ENCODE measurements at regions not wholly inside any gene's neighbourhood (a gene's known extent, or its start where the extent isn't known, plus 50 kb on each side); places are given as distances from the start of the nearest gene placed in this dataset.

DNA sequence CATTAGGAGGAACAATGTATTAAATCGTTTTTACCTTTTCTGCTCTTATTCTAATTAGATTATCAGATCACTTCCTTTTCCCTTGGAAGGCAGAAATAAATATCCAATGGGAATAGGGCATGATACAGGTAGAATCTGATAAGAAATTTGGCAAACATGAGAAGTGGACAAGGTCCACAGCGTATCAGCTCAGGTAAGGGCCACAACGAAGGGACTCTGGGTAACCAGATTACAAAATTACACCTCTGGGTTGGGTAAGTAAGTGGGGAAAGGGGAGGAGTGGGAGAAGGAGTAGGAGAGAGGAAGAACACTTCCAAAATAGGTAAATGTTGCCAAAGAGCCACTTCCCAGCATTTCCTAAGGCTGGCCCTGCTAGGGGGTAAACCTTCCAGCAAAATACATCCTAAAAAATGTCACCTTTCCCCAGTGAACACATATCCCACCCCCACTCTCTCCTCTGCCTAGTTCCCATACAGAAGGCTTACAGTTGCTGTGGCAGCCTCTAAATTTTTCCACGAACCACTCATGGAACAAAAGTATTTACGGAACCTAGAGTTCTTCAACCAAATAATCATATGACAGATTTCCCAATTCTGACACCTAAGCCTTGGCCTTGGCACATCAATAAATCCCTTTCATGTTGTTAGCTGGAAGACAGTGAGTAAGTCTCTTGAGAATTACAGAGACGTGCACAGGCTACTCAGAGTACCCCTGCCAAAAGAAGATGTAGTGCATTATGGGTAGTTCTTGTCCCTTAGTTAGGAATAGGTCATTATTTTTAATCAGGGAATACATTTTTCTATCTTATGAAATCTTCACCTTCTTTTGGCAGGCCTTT lies 51.5 kb upstream of the DLX6 start:
- TF ChIP-seq, protein P1, sequence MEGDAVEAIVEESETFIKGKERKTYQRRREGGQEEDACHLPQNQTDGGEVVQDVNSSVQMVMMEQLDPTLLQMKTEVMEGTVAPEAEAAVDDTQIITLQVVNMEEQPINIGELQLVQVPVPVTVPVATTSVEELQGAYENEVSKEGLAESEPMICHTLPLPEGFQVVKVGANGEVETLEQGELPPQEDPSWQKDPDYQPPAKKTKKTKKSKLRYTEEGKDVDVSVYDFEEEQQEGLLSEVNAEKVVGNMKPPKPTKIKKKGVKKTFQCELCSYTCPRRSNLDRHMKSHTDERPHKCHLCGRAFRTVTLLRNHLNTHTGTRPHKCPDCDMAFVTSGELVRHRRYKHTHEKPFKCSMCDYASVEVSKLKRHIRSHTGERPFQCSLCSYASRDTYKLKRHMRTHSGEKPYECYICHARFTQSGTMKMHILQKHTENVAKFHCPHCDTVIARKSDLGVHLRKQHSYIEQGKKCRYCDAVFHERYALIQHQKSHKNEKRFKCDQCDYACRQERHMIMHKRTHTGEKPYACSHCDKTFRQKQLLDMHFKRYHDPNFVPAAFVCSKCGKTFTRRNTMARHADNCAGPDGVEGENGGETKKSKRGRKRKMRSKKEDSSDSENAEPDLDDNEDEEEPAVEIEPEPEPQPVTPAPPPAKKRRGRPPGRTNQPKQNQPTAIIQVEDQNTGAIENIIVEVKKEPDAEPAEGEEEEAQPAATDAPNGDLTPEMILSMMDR (IDR thresholded peaks at IDR 0.05), result no peak
- no peak for TF ChIP-seq POLR2A (IDR thresholded peaks at IDR 0.05)

All from right lobe of liver (tissue), 4 donors.